ENCODE measurements at regions not wholly inside any gene's neighbourhood (a gene's known extent, or its start where the extent isn't known, plus 50 kb on each side); places are given as distances from the start of the nearest gene placed in this dataset.

DNA sequence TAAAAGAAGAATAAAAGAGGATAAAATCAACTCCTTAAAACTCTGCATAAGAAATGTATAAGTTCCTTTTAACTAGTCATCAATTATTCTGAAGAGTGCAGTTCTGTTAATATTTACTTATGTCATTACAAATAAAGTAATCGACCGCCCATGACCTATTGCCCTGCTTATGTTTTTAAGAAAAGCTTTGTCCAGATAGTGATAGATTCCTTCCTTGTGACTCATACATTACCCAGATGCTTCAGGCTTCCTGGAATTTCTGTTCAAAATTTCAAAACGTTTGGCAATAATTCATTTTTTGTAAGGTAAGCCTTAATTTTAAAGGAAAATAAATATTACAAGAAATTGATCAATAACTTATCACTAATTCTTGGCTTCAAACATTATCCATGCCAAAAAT is 918.2 kb upstream of the ADGRL2 start (continued):
- TF ChIP-seq RERE (CRISPR knock-in tag; IDR thresholded peaks at IDR 0.05; ENCODE audit: low read depth) = no peak
- TF ChIP-seq, protein P1, sequence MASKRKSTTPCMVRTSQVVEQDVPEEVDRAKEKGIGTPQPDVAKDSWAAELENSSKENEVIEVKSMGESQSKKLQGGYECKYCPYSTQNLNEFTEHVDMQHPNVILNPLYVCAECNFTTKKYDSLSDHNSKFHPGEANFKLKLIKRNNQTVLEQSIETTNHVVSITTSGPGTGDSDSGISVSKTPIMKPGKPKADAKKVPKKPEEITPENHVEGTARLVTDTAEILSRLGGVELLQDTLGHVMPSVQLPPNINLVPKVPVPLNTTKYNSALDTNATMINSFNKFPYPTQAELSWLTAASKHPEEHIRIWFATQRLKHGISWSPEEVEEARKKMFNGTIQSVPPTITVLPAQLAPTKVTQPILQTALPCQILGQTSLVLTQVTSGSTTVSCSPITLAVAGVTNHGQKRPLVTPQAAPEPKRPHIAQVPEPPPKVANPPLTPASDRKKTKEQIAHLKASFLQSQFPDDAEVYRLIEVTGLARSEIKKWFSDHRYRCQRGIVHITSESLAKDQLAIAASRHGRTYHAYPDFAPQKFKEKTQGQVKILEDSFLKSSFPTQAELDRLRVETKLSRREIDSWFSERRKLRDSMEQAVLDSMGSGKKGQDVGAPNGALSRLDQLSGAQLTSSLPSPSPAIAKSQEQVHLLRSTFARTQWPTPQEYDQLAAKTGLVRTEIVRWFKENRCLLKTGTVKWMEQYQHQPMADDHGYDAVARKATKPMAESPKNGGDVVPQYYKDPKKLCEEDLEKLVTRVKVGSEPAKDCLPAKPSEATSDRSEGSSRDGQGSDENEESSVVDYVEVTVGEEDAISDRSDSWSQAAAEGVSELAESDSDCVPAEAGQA (IDR thresholded peaks at IDR 0.05; ENCODE audit: low read depth) = no peak
- TF ChIP-seq, protein P1 (CRISPR knock-in tag; IDR thresholded peaks at IDR 0.05; ENCODE audit: borderline replicate concordance) = no peak
- no peak for TF ChIP-seq POLR2A (IDR thresholded peaks at IDR 0.05; ENCODE audit: insufficient read depth in 1 of 2, low read depth in 2 of 2, low read length in 2 of 2)
- no peak for TF ChIP-seq IRX3 (CRISPR knock-in tag; IDR thresholded peaks at IDR 0.05; ENCODE audit: borderline replicate concordance, low read depth)
- peak; percentile 45; the same call in 1 of the 2 replicates for TF ChIP-seq GATAD2A (CRISPR knock-in tag; IDR thresholded peaks at IDR 0.05)
- TF ChIP-seq PHB2 (IDR thresholded peaks at IDR 0.05; ENCODE audit: partially characterized antibody) = no peak
- TF ChIP-seq, protein P2, sequence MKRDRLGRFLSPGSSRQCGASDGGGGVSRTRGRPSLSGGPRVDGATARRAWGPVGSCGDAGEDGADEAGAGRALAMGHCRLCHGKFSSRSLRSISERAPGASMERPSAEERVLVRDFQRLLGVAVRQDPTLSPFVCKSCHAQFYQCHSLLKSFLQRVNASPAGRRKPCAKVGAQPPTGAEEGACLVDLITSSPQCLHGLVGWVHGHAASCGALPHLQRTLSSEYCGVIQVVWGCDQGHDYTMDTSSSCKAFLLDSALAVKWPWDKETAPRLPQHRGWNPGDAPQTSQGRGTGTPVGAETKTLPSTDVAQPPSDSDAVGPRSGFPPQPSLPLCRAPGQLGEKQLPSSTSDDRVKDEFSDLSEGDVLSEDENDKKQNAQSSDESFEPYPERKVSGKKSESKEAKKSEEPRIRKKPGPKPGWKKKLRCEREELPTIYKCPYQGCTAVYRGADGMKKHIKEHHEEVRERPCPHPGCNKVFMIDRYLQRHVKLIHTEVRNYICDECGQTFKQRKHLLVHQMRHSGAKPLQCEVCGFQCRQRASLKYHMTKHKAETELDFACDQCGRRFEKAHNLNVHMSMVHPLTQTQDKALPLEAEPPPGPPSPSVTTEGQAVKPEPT (CRISPR knock-in tag; IDR thresholded peaks at IDR 0.05; ENCODE audit: low read depth) = no peak
- TF ChIP-seq MIXL1 (CRISPR knock-in tag; IDR thresholded peaks at IDR 0.05) = peak; percentile 68; the same call in 1 of the 2 replicates
- no peak for TF ChIP-seq ZNF574 (CRISPR knock-in tag; IDR thresholded peaks at IDR 0.05)
- TF ChIP-seq ZNF235 (CRISPR knock-in tag; IDR thresholded peaks at IDR 0.05; ENCODE audit: borderline replicate concordance) = no peak
- TF ChIP-seq, protein P3, sequence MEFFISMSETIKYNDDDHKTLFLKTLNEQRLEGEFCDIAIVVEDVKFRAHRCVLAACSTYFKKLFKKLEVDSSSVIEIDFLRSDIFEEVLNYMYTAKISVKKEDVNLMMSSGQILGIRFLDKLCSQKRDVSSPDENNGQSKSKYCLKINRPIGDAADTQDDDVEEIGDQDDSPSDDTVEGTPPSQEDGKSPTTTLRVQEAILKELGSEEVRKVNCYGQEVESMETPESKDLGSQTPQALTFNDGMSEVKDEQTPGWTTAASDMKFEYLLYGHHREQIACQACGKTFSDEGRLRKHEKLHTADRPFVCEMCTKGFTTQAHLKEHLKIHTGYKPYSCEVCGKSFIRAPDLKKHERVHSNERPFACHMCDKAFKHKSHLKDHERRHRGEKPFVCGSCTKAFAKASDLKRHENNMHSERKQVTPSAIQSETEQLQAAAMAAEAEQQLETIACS (CRISPR knock-in tag; IDR thresholded peaks at IDR 0.05) = no peak
- TF ChIP-seq RNF2 (conservative IDR thresholded peaks at IDR 0.05; ENCODE audit: low read depth) = no peak
- no peak for TF ChIP-seq TOPORS (CRISPR knock-in tag; IDR thresholded peaks at IDR 0.05)

All from HepG2 (cell line).